ENCODE measurements at regions not wholly inside any gene's neighbourhood (a gene's known extent, or its start where the extent isn't known, plus 50 kb on each side); places are given as distances from the start of the nearest gene placed in this dataset.

GRCh38 chr15:93330912-93331544 is 242.0 kb upstream of the RGMA start:
- no peak overlapping the region for H3K4me3 Mint-ChIP-seq
- ATAC-seq (replicated peaks): no peak
- DNase-seq: no peak
- H3K36me3 Mint-ChIP-seq: no peaks in the 10 kb centered on the region
- H3K9me3 Mint-ChIP-seq: no peaks in the 10 kb centered on the region
- no peak overlapping the region for H3K27ac Mint-ChIP-seq
- peaks cover 23 to 37% of the 10 kb centered on the region in 2 donors for H3K27me3 Mint-ChIP-seq
- no peaks in the 10 kb centered on the region for H3K4me1 Mint-ChIP-seq

- H3K4me1 Mint-ChIP-seq: no peaks in the 10 kb centered on the region
- DNase-seq: no peak
- H3K36me3 Mint-ChIP-seq: no peaks in the 10 kb centered on the region
- ATAC-seq (replicated peaks): no peak
- no peak overlapping the region for H3K27ac Mint-ChIP-seq
- no peaks in the 10 kb centered on the region for H3K9me3 Mint-ChIP-seq
- peaks cover 7 to 8% of the 10 kb centered on the region in 2 donors for H3K27me3 Mint-ChIP-seq
- no peak overlapping the region for H3K4me3 Mint-ChIP-seq
Observed at GRCh38 chr15:93327364-93327763, 238.4 kb upstream of the RGMA start.

GRCh38 chr15:93324186-93324975 is 235.4 kb upstream of the RGMA start:
- H3K36me3 Mint-ChIP-seq: no peaks in the 10 kb centered on the region
- H3K27ac Mint-ChIP-seq: no peak overlapping the region
- no peak for ATAC-seq (replicated peaks)
- no peak for DNase-seq
- no peaks in the 10 kb centered on the region for H3K27me3 Mint-ChIP-seq
- no peaks in the 10 kb centered on the region for H3K4me1 Mint-ChIP-seq
- no peaks in the 10 kb centered on the region for H3K9me3 Mint-ChIP-seq
- no peak overlapping the region for H3K4me3 Mint-ChIP-seq

GRCh38 chr15:93321881-93322282 is 232.9 kb upstream of the RGMA start:
- H3K4me1 Mint-ChIP-seq: no peaks in the 10 kb centered on the region
- no peak overlapping the region for H3K27ac Mint-ChIP-seq
- H3K36me3 Mint-ChIP-seq: no peaks in the 10 kb centered on the region
- no peaks in the 10 kb centered on the region for H3K9me3 Mint-ChIP-seq
- H3K4me3 Mint-ChIP-seq: no peak overlapping the region
- no peak for DNase-seq
- ATAC-seq (replicated peaks): no peak
- peaks cover under 1% of the 10 kb centered on the region in 2 donors for H3K27me3 Mint-ChIP-seq

GRCh38 chr15:93319121-93319814 is 230.3 kb upstream of the RGMA start:
- ATAC-seq (replicated peaks) (no peak), DNase-seq (no peak)
- Mint-ChIP-seq H3K4me1 (no peaks in the 10 kb centered on the region), H3K27ac (no peak overlapping the region), H3K4me3 (no peak overlapping the region), H3K36me3 (no peaks in the 10 kb centered on the region), H3K27me3 (peaks cover 10% of the 10 kb centered on the region in 2 donors), H3K9me3 (peaks cover 0 to 5% of the 10 kb centered on the region in 2 donors)

- ATAC-seq (replicated peaks) (no peak), DNase-seq (no peak)
- Mint-ChIP-seq H3K4me3 (no peak overlapping the region), H3K36me3 (no peaks in the 10 kb centered on the region), H3K9me3 (peaks cover 0 to 5% of the 10 kb centered on the region in 2 donors), H3K27ac (no peak overlapping the region), H3K27me3 (peaks cover 10 to 14% of the 10 kb centered on the region in 2 donors), H3K4me1 (no peaks in the 10 kb centered on the region)
Observed at GRCh38 chr15:93317772-93318171, 228.8 kb upstream of the RGMA start.

GRCh38 chr15:93314245-93314644 is 225.2 kb upstream of the RGMA start:
- peaks cover 10 to 14% of the 10 kb centered on the region in 2 donors for H3K27me3 Mint-ChIP-seq
- DNase-seq: no peak
- no peak overlapping the region for H3K4me3 Mint-ChIP-seq
- peaks cover 0 to 5% of the 10 kb centered on the region in 2 donors for H3K9me3 Mint-ChIP-seq
- no peak for ATAC-seq (replicated peaks)
- H3K36me3 Mint-ChIP-seq: no peaks in the 10 kb centered on the region
- no peak overlapping the region for H3K27ac Mint-ChIP-seq
- no peaks in the 10 kb centered on the region for H3K4me1 Mint-ChIP-seq

GRCh38 chr15:93312891-93313486 is 224.0 kb upstream of the RGMA start:
- no peaks in the 10 kb centered on the region for H3K4me1 Mint-ChIP-seq
- DNase-seq (no peak), ATAC-seq (replicated peaks) (no peak)
- H3K27ac Mint-ChIP-seq: no peak overlapping the region
- H3K27me3 Mint-ChIP-seq: peaks cover 10 to 14% of the 10 kb centered on the region in 2 donors
- no peak overlapping the region for H3K4me3 Mint-ChIP-seq
- no peaks in the 10 kb centered on the region for H3K36me3 Mint-ChIP-seq
- H3K9me3 Mint-ChIP-seq: peaks cover 0 to 5% of the 10 kb centered on the region in 2 donors

- no peak overlapping the region for H3K27ac Mint-ChIP-seq
- DNase-seq (no peak), ATAC-seq (replicated peaks) (no peak)
- no peaks in the 10 kb centered on the region for H3K4me1 Mint-ChIP-seq
- H3K36me3 Mint-ChIP-seq: no peaks in the 10 kb centered on the region
- H3K4me3 Mint-ChIP-seq: no peak overlapping the region
- peaks cover 7 to 11% of the 10 kb centered on the region in 2 donors for H3K27me3 Mint-ChIP-seq
- peaks cover 0 to 5% of the 10 kb centered on the region in 2 donors for H3K9me3 Mint-ChIP-seq
Observed at GRCh38 chr15:93311620-93312019, 222.6 kb upstream of the RGMA start.

- DNase-seq: no peak
- Mint-ChIP-seq H3K36me3 (no peaks in the 10 kb centered on the region), H3K4me1 (no peaks in the 10 kb centered on the region), H3K27me3 (no peaks in the 10 kb centered on the region), H3K9me3 (no peaks in the 10 kb centered on the region), H3K27ac (no peak overlapping the region), H3K4me3 (no peak overlapping the region)
- ATAC-seq (replicated peaks): no peak
Observed at GRCh38 chr15:93308026-93308690, 219.1 kb upstream of the RGMA start.

GRCh38 chr15:93307513-93307912 is 218.5 kb upstream of the RGMA start:
- no peak for DNase-seq
- Mint-ChIP-seq H3K36me3 (no peaks in the 10 kb centered on the region), H3K27me3 (no peaks in the 10 kb centered on the region), H3K4me3 (no peak overlapping the region), H3K9me3 (no peaks in the 10 kb centered on the region), H3K27ac (no peak overlapping the region), H3K4me1 (no peaks in the 10 kb centered on the region)
- no peak for ATAC-seq (replicated peaks)

- Mint-ChIP-seq H3K27ac (no peak overlapping the region), H3K27me3 (no peaks in the 10 kb centered on the region), H3K36me3 (no peaks in the 10 kb centered on the region), H3K4me3 (no peak overlapping the region), H3K4me1 (no peaks in the 10 kb centered on the region), H3K9me3 (no peaks in the 10 kb centered on the region)
- DNase-seq (no peak), ATAC-seq (replicated peaks) (no peak)
Observed at GRCh38 chr15:93305306-93305705, 216.3 kb upstream of the RGMA start.

GRCh38 chr15:93302080-93302765 is 213.2 kb upstream of the RGMA start:
- ATAC-seq (replicated peaks): no peak
- H3K36me3 Mint-ChIP-seq: no peaks in the 10 kb centered on the region
- DNase-seq: no peak
- no peak overlapping the region for H3K4me3 Mint-ChIP-seq
- no peaks in the 10 kb centered on the region for H3K27me3 Mint-ChIP-seq
- H3K9me3 Mint-ChIP-seq: no peaks in the 10 kb centered on the region
- no peaks in the 10 kb centered on the region for H3K4me1 Mint-ChIP-seq
- H3K27ac Mint-ChIP-seq: no peak overlapping the region

GRCh38 chr15:93300796-93301195 is 211.8 kb upstream of the RGMA start:
- Mint-ChIP-seq H3K36me3 (no peaks in the 10 kb centered on the region), H3K27ac (no peak overlapping the region), H3K27me3 (no peaks in the 10 kb centered on the region), H3K4me3 (no peak overlapping the region), H3K9me3 (no peaks in the 10 kb centered on the region), H3K4me1 (no peaks in the 10 kb centered on the region)
- DNase-seq: no peak
- ATAC-seq (replicated peaks): no peak

Measured in stimulated activated naive B cell treated with anti-CD40 and anti-IgM and Interleukin-4, amounts not matched to agents 10 μg/mL and 1 μg/mL and 100 μg/mL, for 72 hours (primary cell).